ENCODE measurements at regions not wholly inside any gene's neighbourhood (a gene's known extent, or its start where the extent isn't known, plus 50 kb on each side); places are given as distances from the start of the nearest gene placed in this dataset.

DNA sequence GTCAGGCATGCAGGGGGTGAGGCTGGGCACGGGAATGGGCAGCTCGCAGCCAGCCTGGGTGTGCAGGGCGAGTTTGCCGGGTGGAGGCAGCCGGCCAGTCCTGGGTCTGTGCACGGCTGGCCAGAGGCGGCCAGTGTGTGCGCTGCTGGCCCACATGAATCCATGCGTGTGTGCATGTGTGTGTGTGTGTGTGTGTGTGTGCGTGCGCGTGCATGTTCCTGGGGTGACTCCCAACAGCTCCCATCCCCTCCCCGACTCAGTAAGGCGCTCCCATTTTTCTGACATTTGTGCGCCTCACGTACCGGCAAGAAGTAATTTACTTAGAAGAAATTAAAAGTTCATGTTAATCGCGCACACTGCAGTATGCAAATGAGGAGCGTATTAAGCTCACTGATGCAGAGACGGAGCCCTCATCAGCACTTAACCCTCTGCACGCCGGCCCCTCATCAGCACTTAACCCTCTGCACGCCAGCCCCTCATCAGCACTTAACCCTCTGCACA is 55.4 kb upstream of the ACSF3 start:
- intact Hi-C loops (cut with micrococcal nuclease; ENCODE audit: unreplicated experiment): no loop called here
- Histone ChIP-seq H3K27ac (ENCODE audit: low read depth, low read length, poor library complexity, severe bottlenecking) (no peak overlapping the region), H3K36me3 (ENCODE audit: insufficient read depth, low read length, poor library complexity, severe bottlenecking) (no peaks in the 10 kb centered on the region), H3K9me3 (ENCODE audit: low read depth, low read length, poor library complexity, severe bottlenecking) (no peaks in the 10 kb centered on the region), H3K4me3 (ENCODE audit: low read depth, low read length, poor library complexity, severe bottlenecking) (no peak overlapping the region), H3K4me1 (ENCODE audit: insufficient read depth, low read length, poor library complexity, severe bottlenecking) (no peaks in the 10 kb centered on the region), H3K27me3 (replicated peaks; ENCODE audit: insufficient read depth, low read depth, low read length, poor library complexity) (peaks cover 49% of the 10 kb centered on the region)
- no peak for TF ChIP-seq EZH2 (IDR thresholded peaks at IDR 0.05; ENCODE audit: borderline replicate concordance, low read depth, low read length, poor library complexity, severe bottlenecking)
- no peak for TF ChIP-seq CTCF (conservative IDR thresholded peaks at IDR 0.05; ENCODE audit: low read depth, low read length)
- BruUV-seq (replicated peaks): no TSS peak
- no peak for DNase-seq (ENCODE audit: low spot score)
- ChIA-PET CTCF (no interaction called here), POLR2A (ENCODE audit: low non-redundant PET) (no interaction called here)

DNA sequence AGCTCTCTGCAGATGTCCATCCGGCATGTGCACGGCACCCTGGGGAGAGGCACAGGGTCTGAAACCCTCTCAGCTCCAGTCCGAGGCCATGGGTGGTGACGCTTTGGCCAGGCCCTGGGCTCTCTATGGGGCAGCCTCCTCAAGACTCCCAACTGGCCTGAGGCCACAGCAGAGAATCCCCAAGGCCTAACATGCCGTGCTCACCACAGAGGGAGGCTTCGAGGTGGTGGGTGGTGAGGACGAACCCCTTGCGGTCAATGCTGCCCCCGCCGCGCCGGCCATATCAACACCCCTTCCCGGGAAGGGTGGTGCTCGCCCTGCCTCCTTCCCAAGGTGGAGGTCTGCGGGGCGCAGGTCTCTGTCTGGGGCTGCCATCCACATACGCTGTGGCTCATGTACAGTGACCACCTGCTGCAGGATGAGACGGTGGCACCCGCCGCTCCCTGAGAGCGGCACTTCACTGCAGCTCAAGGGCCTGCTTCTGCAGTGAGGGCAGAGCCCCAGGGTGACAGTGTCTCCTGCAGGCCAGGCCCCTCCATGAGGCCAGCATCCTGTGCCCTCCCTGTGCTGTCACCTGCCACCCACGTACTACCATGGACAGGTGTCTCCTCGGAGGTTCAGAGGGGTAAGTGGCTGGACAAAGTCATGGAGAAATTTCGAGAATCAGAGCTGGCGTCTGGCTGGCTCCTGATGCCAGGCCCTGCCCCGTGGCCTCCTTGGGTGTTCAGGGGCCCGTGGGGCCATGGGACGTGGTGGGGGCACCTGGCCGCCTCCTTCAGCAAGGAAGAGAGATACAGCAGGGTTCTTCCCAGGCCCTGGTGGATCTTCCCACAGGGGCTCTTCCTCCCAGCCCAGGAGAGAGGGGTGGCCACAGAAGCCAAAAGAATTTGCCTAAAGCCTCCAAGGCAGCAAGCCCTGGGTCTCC is 54.6 kb upstream of the ACSF3 start:
- no TSS peak for BruUV-seq (replicated peaks)
- TF ChIP-seq CTCF (conservative IDR thresholded peaks at IDR 0.05; ENCODE audit: low read depth, low read length) (no peak), EZH2 (IDR thresholded peaks at IDR 0.05; ENCODE audit: borderline replicate concordance, low read depth, low read length, poor library complexity, severe bottlenecking) (no peak)
- ChIA-PET POLR2A (ENCODE audit: low non-redundant PET) (no interaction called here), CTCF (no interaction called here)
- H3K4me3 ChIP-seq (ENCODE audit: low read depth, low read length, poor library complexity, severe bottlenecking): no peak overlapping the region
- H3K27ac ChIP-seq (ENCODE audit: low read depth, low read length, poor library complexity, severe bottlenecking): no peak overlapping the region
- DNase-seq (ENCODE audit: low spot score): no peak
- peaks cover 2% of the 10 kb centered on the region for H3K4me1 ChIP-seq (ENCODE audit: insufficient read depth, low read length, poor library complexity, severe bottlenecking)
- H3K36me3 ChIP-seq (ENCODE audit: insufficient read depth, low read length, poor library complexity, severe bottlenecking): no peaks in the 10 kb centered on the region
- intact Hi-C loops (cut with micrococcal nuclease; ENCODE audit: unreplicated experiment): no loop called here
- peaks cover 55% of the 10 kb centered on the region for H3K27me3 ChIP-seq (replicated peaks; ENCODE audit: insufficient read depth, low read depth, low read length, poor library complexity)
- H3K9me3 ChIP-seq (ENCODE audit: low read depth, low read length, poor library complexity, severe bottlenecking): no peaks in the 10 kb centered on the region

DNA sequence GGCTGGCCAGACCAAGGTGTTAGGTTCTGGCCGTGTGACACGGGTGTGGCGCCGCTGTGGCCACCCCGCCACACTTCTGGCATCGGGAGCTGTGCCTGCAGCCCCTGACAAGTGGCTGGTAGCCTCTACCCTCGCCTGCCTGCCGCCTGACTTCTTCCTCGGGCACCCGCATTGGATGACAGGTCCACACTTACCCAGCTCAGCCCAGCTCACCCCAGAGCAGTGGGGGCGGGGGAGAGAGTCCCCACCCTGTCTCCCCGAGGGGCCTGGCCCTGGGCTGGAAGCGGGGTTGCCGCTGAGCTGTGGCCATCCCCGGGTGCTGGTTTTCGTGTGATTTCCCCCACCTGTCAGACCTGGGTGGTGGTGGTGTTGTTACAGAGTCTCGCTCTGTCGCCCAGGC is 53.9 kb upstream of the ACSF3 start:
- Histone ChIP-seq H3K27me3 (replicated peaks; ENCODE audit: insufficient read depth, low read depth, low read length, poor library complexity) (peaks cover 56% of the 10 kb centered on the region), H3K4me1 (ENCODE audit: insufficient read depth, low read length, poor library complexity, severe bottlenecking) (peaks cover 9% of the 10 kb centered on the region), H3K27ac (ENCODE audit: low read depth, low read length, poor library complexity, severe bottlenecking) (no peak overlapping the region), H3K36me3 (ENCODE audit: insufficient read depth, low read length, poor library complexity, severe bottlenecking) (no peaks in the 10 kb centered on the region), H3K9me3 (ENCODE audit: low read depth, low read length, poor library complexity, severe bottlenecking) (no peaks in the 10 kb centered on the region), H3K4me3 (ENCODE audit: low read depth, low read length, poor library complexity, severe bottlenecking) (no peak overlapping the region)
- TF ChIP-seq EZH2 (IDR thresholded peaks at IDR 0.05; ENCODE audit: borderline replicate concordance, low read depth, low read length, poor library complexity, severe bottlenecking): no peak
- intact Hi-C loops (cut with micrococcal nuclease; ENCODE audit: unreplicated experiment): no loop called here
- CTCF ChIA-PET: no interaction called here
- POLR2A ChIA-PET (ENCODE audit: low non-redundant PET): no interaction called here
- no peak for DNase-seq (ENCODE audit: low spot score)
- BruUV-seq (replicated peaks): no TSS peak

All from A673 (cell line).